ENCODE measurements at regions not wholly inside any gene's neighbourhood (a gene's known extent, or its start where the extent isn't known, plus 50 kb on each side); places are given as distances from the start of the nearest gene placed in this dataset.

- intact Hi-C loops (cut with DNase I), result no loop called here
- no peaks in the 10 kb centered on the region for H3K36me3 ChIP-seq
- H3K4me1 ChIP-seq, result peaks cover 0 to 11% (median 9%) of the 10 kb centered on the region in 4 donors
- H3K9me3 ChIP-seq, result no peaks in the 10 kb centered on the region
- H3K4me3 ChIP-seq, result no peak overlapping the region
- H3K27ac ChIP-seq, result no peak overlapping the region
- no peak for TF ChIP-seq POLR2AphosphoS5 (IDR thresholded peaks at IDR 0.05)
- no peak for TF ChIP-seq CTCF (IDR thresholded peaks at IDR 0.05)
- no peak for TF ChIP-seq EP300 (IDR thresholded peaks at IDR 0.05)
- TF ChIP-seq POLR2A (IDR thresholded peaks at IDR 0.05), result no peak
- DNase-seq, result no peak
- peaks cover 13 to 84% (median 52%) of the 10 kb centered on the region in 3 donors for H3K27me3 ChIP-seq
- WGBS, 2 donors, result 62 to 75% methylated on average over 10 of the region's 10 CpGs
Observed at GRCh38 chr7:155386608-155387007, 71.3 kb upstream of the EN2 start.

- H3K4me1 ChIP-seq, result peaks cover 0 to 6% (median 4%) of the 10 kb centered on the region in 4 donors
- H3K36me3 ChIP-seq, result no peaks in the 10 kb centered on the region
- H3K27ac ChIP-seq, result no peak overlapping the region
- H3K9me3 ChIP-seq, result no peaks in the 10 kb centered on the region
- 52 to 75% methylated on average over 16 of the region's 16 CpGs for WGBS, 2 donors
- TF ChIP-seq POLR2A (IDR thresholded peaks at IDR 0.05) (no peak), CTCF (IDR thresholded peaks at IDR 0.05) (no peak), POLR2AphosphoS5 (IDR thresholded peaks at IDR 0.05) (no peak), EP300 (IDR thresholded peaks at IDR 0.05) (no peak)
- DNase-seq, result no peak
- peaks cover 8 to 79% (median 46%) of the 10 kb centered on the region in 3 donors for H3K27me3 ChIP-seq
- no peak overlapping the region for H3K4me3 ChIP-seq
- intact Hi-C loops (cut with DNase I), result no loop called here
Observed at GRCh38 chr7:155387066-155387620, 70.8 kb upstream of the EN2 start.

GRCh38 chr7:155388561-155388960, 69.4 kb upstream of the EN2 start:
- no peak for DNase-seq
- 55 to 67% methylated on average over 11 of the region's 11 CpGs for WGBS, 2 donors
- peaks cover 0 to 65% (median 32%) of the 10 kb centered on the region in 3 donors for H3K27me3 ChIP-seq
- H3K27ac ChIP-seq, result no peak overlapping the region
- no peak overlapping the region for H3K4me3 ChIP-seq
- no peaks in the 10 kb centered on the region for H3K9me3 ChIP-seq
- no peaks in the 10 kb centered on the region for H3K36me3 ChIP-seq
- H3K4me1 ChIP-seq, result no peaks in the 10 kb centered on the region
- intact Hi-C loops (cut with DNase I), result no loop called here
- TF ChIP-seq EP300 (IDR thresholded peaks at IDR 0.05) (no peak), POLR2A (IDR thresholded peaks at IDR 0.05) (no peak), CTCF (IDR thresholded peaks at IDR 0.05) (no peak), POLR2AphosphoS5 (IDR thresholded peaks at IDR 0.05) (no peak)

GRCh38 chr7:155391414-155391813, 66.5 kb upstream of the EN2 start:
- no peaks in the 10 kb centered on the region for H3K9me3 ChIP-seq
- H3K4me3 ChIP-seq, result no peak overlapping the region
- no peaks in the 10 kb centered on the region for H3K36me3 ChIP-seq
- TF ChIP-seq CTCF (IDR thresholded peaks at IDR 0.05) (no peak), POLR2AphosphoS5 (IDR thresholded peaks at IDR 0.05) (no peak), EP300 (IDR thresholded peaks at IDR 0.05) (no peak)
- intact Hi-C loops (cut with DNase I), result no loop called here
- 79 to 85% methylated on average over 8 of the region's 8 CpGs for WGBS, 2 donors
- DNase-seq, result no peak
- H3K4me1 ChIP-seq, result no peaks in the 10 kb centered on the region
- H3K27me3 ChIP-seq, result peaks cover 0 to 52% (median 19%) of the 10 kb centered on the region in 3 donors
- H3K27ac ChIP-seq, result no peak overlapping the region
